Peyer's patch (tissue), 4 donors: ENCODE measurements at regions not wholly inside any gene's neighbourhood (a gene's known extent, or its start where the extent isn't known, plus 50 kb on each side); places are given as distances from the start of the nearest gene placed in this dataset.

ENCODE experiments used
- POLR2A ChIP-seq, 2 donors: fragments of 450-650 bp; IDR thresholded peaks; one replicate each; pipeline ENCODE4 v1.5.1; 2017; ENCODE audit warnings: antibody characterized with exemption in 2 of 2, mild to moderate bottlenecking in 2 of 2, moderate library complexity in 2 of 2
- TF ChIP-seq, protein P1 (sequence below), 6 experiments: fragments of 450-650 bp in 4 of 6; fragments of 200-600 bp in 2 of 6; sonication (generic) in 1 of 6; IDR thresholded peaks; one replicate each; pipeline ENCODE4 v1.5.1; 2017 to 2019; ENCODE audit warnings: antibody characterized with exemption in 6 of 6, mild to moderate bottlenecking in 3 of 6, moderate library complexity in 1 of 6

DNA sequence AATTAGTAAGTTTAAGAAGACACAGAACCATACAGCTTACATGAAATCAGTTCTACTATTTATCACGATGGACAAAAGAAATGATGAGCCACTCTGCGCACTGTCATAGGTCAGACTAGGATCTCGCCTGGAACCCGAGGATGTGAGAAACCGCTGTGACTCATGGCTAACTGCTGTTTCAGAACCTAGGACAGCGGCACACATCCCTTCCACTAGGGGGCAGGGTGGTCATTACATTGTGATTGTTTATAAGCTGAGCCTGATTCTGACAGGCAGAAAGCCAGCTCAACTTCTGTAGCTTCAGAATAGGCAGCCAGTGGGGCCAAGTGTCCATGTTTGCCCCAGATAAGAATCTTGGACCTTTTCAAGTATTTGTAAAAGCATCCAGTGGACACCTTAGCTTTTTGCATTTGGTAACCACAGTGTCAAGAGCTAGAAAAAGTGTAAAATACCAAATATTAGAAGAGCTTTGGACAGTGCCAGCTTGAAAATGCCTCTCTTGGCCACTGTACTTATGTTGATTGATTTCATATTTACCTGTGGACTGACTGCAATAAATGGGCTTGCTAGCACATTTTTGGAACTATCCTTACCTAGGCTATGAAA lies 115.8 kb downstream of the KBTBD8 start:
- TF ChIP-seq, protein P1, sequence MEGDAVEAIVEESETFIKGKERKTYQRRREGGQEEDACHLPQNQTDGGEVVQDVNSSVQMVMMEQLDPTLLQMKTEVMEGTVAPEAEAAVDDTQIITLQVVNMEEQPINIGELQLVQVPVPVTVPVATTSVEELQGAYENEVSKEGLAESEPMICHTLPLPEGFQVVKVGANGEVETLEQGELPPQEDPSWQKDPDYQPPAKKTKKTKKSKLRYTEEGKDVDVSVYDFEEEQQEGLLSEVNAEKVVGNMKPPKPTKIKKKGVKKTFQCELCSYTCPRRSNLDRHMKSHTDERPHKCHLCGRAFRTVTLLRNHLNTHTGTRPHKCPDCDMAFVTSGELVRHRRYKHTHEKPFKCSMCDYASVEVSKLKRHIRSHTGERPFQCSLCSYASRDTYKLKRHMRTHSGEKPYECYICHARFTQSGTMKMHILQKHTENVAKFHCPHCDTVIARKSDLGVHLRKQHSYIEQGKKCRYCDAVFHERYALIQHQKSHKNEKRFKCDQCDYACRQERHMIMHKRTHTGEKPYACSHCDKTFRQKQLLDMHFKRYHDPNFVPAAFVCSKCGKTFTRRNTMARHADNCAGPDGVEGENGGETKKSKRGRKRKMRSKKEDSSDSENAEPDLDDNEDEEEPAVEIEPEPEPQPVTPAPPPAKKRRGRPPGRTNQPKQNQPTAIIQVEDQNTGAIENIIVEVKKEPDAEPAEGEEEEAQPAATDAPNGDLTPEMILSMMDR (IDR thresholded peaks at IDR 0.05): peak; percentile 61 to 87 (median 84)
- TF ChIP-seq POLR2A (IDR thresholded peaks at IDR 0.05): no peak
